ENCODE measurements at regions not wholly inside any gene's neighbourhood (a gene's known extent, or its start where the extent isn't known, plus 50 kb on each side); places are given as distances from the start of the nearest gene placed in this dataset.

DNA sequence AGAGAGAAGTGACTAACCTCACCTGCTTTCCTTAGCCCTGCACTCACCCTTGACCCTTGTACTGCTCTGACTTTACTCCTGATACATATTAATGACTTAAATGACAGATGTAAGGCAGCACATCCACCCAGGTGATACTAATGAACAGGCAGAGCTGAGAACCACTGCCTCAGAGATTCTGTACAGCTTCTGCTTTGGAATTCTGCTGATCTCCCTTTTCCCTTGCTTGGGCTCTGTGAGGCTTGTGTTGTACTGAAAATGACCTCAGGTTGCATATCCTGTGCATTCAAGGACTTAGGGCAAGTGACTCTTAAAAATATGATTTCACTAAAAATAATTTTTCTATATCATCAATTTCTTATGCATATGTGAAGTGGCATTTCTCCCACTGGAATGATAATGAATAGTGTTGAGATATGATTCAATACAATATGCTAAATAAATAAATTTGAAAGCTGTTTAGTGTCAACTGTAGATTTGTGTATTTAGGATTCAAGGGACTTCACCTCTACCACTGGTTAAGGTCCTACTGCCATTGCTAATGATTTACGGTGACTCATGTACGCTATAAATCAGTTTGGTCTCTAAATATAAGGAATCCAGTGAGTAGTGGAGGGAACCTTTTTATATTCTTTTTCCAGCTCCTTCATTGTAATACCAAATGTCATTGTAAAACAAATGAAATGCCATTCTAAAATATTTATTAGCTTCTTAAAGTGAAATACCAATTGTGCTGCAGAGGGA is 328.3 kb downstream of the SOCS6 start:
- TF ChIP-seq, protein P1, sequence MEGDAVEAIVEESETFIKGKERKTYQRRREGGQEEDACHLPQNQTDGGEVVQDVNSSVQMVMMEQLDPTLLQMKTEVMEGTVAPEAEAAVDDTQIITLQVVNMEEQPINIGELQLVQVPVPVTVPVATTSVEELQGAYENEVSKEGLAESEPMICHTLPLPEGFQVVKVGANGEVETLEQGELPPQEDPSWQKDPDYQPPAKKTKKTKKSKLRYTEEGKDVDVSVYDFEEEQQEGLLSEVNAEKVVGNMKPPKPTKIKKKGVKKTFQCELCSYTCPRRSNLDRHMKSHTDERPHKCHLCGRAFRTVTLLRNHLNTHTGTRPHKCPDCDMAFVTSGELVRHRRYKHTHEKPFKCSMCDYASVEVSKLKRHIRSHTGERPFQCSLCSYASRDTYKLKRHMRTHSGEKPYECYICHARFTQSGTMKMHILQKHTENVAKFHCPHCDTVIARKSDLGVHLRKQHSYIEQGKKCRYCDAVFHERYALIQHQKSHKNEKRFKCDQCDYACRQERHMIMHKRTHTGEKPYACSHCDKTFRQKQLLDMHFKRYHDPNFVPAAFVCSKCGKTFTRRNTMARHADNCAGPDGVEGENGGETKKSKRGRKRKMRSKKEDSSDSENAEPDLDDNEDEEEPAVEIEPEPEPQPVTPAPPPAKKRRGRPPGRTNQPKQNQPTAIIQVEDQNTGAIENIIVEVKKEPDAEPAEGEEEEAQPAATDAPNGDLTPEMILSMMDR (IDR thresholded peaks at IDR 0.05; ENCODE audit: control insufficient read depth, insufficient read depth, low read depth, low read length, missing control alignments): no peak
- DNase-seq (ENCODE audit: low read depth): no peak
- no peak overlapping the region for H3K4me3 ChIP-seq (ENCODE audit: control insufficient read depth, low read depth, low read length)

DNA sequence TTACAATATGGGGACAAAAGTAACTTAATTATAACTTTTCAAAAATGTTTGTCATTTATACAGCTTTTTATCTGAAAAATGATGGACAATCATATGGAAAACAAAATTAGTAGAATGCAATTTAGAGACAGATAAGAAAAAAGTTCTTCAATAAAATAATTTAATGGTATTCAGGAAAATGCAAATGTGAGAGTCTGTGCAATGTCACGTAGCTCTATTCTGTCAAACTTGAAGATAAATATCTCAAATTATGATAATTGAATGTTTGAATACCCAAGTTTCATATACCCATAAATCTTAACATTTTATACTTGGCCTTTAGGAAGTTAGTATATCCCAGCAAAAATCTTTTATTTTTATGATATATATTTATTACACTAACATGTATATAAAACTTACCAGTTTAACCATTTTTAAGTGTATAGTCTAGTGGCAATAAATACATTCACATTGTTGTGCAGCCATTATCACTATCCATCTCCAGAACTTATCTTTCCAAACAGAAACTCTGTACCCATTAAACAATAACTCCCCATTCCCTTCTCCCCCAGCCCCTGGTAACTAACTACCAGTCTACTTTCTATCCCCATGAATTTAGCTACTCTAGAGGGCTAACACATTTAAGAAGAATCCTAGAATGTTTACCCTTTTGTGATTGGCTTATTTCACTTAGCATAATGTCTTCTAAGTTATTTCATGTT is 311.5 kb downstream of the SOCS6 start:
- no peak overlapping the region for H3K4me3 ChIP-seq (ENCODE audit: control insufficient read depth, low read depth, low read length)
- DNase-seq (ENCODE audit: low read depth): no peak
- TF ChIP-seq, protein P1 (IDR thresholded peaks at IDR 0.05; ENCODE audit: control insufficient read depth, insufficient read depth, low read depth, low read length, missing control alignments): no peak

DNA sequence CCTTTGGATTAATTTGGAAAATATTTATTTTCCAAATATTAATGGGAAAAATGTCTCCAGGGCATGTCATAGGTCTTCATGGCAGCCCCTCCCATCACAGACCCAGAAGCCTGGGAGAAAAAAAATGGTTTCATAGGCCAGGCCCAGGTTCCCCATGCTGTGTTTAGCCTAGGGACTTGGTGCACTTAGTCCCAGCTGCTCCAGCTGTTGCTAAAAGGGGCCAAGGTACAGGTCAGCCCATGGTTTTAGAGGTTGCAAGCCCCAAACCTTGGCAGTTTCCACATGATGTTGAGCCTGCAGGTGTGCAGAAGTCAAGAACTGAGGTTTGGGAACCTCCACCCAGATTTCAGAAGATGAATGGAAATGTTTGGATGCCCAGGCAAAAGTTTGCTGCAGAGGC is 309.6 kb downstream of the SOCS6 start:
- no peak for DNase-seq (ENCODE audit: low read depth)
- H3K4me3 ChIP-seq (ENCODE audit: control insufficient read depth, low read depth, low read length): no peak overlapping the region
- TF ChIP-seq, protein P1 (IDR thresholded peaks at IDR 0.05; ENCODE audit: control insufficient read depth, insufficient read depth, low read depth, low read length, missing control alignments): no peak

DNA sequence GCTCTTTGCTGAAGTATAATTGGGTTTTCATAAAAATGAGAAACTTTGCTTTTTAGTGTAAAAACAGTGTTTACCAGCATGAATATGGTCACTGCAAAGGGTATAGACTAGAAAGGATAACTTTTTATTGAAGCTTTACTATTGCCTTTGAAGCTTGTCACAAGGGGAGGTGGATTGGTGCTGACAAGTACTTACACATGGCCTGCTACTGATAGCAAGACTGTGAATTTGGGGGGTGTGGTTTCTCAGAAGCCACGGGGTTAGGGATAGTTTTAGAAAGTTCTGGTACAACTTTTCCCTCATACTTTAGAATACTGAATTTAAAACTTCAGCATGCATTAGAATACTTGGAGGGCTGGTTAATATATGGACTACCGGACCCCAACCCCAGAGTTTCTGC is 294.1 kb downstream of the SOCS6 start:
- TF ChIP-seq, protein P1 (IDR thresholded peaks at IDR 0.05; ENCODE audit: control insufficient read depth, insufficient read depth, low read depth, low read length, missing control alignments): no peak
- no peak for DNase-seq (ENCODE audit: low read depth)
- H3K4me3 ChIP-seq (ENCODE audit: control insufficient read depth, low read depth, low read length): no peak overlapping the region

DNA sequence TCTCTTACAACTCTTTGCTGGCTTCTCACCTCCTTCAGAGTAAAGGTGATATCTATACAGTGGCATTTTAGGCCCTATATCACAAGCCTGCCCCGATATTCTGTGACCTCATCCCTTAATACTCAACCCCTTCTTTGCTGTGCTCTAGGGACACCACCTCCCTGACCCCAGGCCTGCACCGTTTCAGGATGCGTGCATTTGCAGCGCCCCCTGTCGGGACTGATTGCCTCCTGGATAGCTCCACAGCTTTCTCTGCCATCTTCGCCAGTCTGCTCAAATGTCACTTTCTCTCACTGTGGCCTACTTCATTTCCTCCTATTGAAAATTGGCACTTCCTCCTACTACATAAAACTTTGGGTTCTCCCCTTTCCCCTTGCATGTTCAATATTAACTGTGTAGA is 289.6 kb downstream of the SOCS6 start:
- TF ChIP-seq, protein P1 (IDR thresholded peaks at IDR 0.05; ENCODE audit: control insufficient read depth, insufficient read depth, low read depth, low read length, missing control alignments): no peak
- DNase-seq (ENCODE audit: low read depth): no peak
- no peak overlapping the region for H3K4me3 ChIP-seq (ENCODE audit: control insufficient read depth, low read depth, low read length)

DNA sequence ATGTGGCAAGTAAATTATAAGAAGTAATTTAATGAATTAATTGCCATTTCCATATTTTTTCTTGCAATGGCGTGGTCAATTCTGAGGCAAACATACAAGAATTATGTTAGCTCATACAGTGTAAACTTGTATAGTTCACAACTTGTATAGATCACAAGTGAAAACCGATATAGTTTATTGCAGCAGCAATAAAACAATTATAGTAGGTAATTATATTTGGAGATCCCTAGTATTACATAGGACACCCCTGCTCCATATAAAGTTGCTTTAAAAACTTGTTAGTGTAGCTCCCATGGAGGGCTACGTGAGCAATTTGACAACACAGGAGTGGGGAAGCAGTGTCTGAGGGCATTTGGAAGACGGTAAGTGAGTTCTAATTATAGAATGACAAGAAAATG is 288.2 kb downstream of the SOCS6 start:
- no peak for DNase-seq (ENCODE audit: low read depth)
- TF ChIP-seq, protein P1 (IDR thresholded peaks at IDR 0.05; ENCODE audit: control insufficient read depth, insufficient read depth, low read depth, low read length, missing control alignments): no peak
- no peak overlapping the region for H3K4me3 ChIP-seq (ENCODE audit: control insufficient read depth, low read depth, low read length)
